OCI-M1 (cell line): ENCODE measurements at regions not wholly inside any gene's neighbourhood (a gene's known extent, or its start where the extent isn't known, plus 50 kb on each side); places are given as distances from the start of the nearest gene placed in this dataset.
"Not testable (repeated sequence)": the region's sequence is repeated elsewhere in the genome, so short reads cannot be mapped to it uniquely, and the experiment has no call there.

ENCODE experiments used
- DNase-seq: peaks from one replicate; lab custom pipeline; 2025; lab: John Stamatoyannopoulos, UW

DNA sequence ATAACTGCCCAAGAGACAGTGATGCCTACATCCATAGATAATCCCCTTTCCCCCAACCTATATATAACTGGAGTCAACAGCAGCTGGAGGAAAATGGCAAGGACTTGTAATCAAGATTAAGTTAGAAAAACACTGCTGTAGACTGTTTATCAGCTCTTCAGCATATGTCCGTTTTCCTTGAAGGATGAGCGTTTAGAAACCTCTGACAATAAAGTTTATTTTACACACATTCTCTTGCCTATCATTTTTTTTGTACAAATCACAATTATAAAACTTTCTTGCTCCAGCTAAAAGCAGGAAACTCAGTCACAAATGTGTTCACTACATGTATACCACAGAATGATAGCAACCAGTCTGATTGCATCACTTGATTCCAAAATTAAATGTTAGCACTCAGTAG, 50.8 kb downstream of the PPIAL4G start:
- DNase-seq: not testable (repeated sequence)

DNA sequence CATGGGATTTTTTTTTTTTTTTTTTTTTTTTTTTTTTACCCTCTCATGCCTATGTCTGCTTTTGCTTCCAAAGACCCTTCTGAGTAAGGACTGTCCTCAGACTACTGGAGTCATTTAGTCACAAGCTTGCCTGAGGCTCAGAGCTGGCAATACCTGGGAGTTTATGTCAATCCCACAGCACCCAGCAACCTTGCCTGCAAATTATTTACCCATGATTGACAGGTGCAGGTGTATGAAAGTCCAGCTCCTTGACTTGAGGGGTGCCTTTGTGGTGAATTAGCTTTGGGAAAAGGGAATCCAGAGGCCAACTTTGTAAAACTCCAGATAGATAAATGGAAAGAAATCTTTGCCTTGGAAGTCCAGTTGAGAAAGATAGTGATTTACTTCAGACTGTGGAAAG, 53.2 kb downstream of the PPIAL4G start:
- not testable (repeated sequence) for DNase-seq

DNA sequence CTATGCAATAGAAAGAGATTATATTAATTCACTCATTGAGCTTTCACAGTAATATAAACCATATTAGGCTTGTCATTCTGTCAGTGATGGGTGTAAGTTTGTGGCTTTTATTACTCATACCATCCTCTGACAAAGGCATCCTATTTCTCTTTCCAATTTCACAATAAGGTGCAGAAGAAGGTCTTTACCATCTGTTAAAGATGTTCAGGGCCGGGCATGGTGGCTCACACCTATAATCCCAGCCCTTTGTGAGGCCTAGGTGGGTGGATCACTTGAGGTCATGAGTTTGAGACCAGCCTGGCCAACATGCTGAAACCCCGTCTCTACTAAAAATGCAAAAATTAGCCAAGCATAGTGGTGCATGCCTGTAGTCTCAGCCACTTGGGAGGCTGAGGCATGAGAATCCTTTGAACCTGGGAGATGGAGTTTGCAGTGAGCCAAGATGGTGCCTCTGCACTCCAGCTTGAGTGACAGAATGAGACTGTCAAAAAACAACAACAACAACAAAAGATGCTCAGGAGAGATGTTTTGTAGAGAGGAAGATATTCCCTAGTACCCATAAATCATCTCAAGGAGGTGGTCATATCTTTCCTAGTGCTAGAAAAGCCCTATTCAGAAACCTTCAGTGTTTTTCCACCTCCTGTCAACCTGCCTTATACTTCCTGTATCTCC, 56.0 kb downstream of the PPIAL4G start:
- DNase-seq: not testable (repeated sequence)

DNA sequence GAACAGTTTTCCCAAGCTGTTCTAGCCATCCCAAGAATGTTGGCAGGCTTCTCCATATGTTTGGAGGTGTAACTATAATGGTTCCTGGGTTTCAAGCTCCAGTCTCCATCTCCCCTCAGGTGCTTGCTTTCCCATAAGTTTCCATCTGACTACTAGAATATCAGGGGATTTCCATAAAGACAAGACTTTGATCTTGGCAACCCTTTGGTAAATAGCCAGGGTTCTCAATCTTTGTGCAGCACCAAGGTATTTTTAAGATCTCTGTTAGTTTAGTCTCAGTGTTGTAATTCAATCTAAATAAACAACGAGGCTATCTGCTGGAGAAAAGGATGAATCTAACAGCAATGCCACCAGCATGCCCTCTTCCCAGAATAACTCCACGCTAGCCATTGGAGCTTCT, 56.7 kb downstream of the PPIAL4G start:
- DNase-seq: not testable (repeated sequence)

DNA sequence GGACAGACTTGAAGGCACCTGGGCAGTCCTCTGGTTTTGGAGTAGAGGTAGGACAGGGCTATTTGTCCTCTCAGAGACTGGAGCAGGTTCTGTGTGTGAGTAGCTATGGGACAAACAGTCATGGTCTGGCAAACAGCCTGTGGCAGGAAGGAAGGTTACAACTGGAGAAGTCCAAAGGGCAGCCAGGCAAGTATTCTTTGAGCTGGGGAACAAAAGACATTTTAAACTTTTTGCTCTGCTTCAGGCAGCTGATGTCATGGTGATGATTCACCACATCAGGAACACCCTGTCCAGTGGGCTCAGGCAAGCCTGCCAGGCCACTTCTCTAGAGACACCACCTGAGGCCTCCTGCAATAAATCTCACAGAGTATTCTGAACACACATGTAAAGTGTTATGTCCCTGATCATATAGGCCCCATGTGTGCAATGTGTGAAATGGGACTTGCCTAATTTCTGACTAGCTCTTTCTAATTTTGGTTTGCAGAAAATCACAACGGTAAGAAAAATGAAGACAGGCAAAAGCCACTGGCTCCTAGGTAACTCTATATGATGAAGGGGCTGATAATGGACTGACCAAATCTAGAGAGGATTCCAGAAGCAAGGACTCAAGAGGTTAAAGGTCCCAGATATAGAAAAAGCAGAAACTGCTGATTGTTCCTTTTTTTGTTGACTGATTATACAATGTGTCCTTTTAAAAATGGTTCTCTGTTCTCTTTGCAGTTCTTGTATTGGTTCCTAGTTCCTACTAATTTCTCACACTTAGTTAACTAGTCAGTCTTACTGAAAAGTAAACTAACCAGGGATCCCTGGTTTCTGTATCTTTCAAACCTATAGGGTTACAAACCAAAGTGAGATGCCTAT, 58.7 kb downstream of the PPIAL4G start:
- DNase-seq: not testable (repeated sequence)

DNA sequence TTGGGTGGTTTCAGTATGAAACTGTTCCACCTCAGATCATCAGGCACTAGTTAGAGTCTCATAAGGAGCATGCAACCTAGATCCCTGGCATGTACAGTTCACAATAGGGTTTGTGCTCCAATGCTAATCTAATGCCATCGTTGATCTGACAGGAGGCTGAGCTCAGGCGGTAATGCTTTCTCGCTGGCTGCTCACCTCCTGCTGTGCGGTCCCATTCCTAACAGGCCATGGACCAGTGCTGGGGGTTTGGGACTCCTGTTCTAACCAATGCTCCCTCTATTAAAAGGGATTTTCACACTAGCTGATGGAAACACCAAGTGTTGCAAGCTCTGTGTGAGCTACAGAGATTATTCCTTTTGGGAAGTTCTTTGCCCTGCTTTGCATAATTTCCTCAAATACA, 60.2 kb downstream of the PPIAL4G start:
- not testable (repeated sequence) for DNase-seq

DNA sequence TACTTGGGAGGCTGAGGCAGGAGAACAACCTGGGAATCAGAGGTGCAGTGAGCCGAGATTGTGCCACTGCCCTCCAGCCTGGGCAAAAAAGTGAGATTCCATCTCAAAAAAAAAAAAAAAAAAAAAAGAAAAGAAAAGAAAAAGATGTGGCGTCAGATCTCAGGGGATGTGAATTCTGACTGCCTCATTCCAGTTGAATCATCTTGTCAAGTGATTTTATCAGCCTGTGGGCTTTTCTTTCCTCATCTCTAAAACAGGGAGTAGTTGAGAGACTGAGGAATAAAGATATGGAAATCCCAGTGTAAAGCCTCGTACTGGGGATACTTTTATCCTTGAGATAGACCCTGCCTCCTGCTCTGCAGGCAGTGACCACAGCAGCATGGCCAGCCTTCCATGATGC, 65.9 kb downstream of the PPIAL4G start:
- DNase-seq: not testable (repeated sequence)

DNA sequence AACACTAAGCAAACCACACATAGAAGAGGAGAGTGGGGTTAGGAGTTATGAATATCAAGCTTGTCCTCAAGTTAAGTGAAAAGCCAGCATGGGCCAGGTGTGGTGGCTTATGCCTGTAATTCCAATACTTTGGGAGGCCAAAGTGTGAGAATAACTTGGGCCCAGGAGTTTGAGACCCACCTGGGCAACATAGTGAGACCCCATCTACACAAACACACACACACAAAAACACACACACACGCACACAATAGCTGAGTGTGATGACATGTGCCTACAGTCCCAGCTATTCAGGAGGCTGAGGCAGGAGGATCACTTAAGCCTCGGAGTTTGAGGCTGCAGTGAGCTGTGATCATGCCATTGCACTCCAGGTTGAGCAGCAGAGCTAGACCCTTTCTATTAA, 69.7 kb downstream of the PPIAL4G start:
- not testable (repeated sequence) for DNase-seq

DNA sequence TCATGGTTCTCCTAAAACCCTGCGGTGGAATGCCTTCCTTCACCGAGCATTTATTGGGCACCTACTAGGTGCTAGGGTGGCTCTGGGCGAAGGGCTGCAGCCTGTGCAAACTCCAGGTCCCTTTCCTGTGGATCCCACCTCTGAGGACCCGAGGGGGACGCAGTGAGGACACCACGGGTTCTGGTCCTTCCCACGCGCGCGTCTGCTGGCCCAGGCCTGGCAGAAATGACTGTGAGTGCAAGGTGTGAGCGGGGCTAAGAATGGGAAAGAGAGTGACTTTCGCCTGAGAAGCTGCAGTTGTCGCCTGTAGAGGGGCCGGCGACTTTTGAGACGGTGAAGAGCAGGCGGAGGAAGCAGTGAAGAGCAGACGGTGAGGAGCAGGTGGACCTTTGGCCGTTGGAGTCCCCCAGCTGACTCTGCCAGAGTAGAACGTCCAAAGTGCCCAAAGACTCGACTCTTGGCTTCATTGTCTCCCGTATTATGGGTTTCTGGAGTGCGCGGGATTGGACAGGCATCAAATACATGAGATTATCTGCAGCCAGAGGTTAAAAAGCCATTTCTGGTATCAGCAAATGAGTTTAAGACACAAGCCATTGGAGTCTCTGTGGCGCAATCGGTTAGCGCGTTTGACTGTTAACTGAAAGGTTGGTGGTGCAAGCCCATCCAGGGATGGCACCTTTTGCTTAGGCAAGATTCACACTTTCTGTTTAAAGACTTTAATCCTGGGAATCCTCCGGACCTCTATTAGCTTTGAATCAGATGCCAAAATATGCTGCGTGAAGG, 78.1 kb downstream of the PPIAL4G start:
- DNase-seq: not testable (repeated sequence)

DNA sequence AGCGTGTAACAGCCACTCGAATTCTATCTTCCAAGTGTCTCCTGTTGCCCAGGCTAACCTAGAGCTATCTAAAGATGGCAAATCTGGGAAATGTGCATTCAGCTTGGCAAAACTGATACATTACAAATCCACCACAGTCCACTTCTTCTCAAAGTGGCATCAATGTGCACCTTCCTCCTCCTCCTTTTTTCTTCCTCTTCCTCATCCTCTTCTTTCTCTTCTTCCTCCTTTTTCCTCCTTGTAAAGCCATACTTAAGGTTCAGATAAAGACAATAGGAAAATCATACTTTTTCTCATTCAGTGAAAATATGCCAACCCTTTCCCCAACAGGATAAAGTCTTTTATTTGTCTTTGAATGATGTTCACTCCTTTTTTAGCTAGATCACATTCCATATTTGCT, 79.2 kb downstream of the PPIAL4G start:
- DNase-seq: not testable (repeated sequence)

DNA sequence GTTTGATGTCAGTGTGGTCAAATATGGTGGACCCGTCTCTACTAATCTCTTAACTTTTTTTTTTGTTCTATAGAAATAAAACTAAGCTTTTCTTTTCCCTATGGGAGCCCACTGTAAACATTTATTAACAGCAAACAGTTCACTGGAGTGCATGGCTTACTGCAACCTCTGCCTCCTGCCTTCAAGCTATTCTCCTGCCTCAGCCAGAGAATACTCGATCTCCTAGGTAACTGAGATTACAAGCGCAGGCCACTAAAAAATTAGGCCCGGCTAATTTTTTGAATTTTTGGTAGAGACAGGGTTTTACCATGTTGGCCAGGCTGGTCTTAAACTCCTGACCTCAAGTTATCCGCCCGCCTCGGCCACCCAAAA, 80.0 kb downstream of the PPIAL4G start:
- DNase-seq: not testable (repeated sequence)

DNA sequence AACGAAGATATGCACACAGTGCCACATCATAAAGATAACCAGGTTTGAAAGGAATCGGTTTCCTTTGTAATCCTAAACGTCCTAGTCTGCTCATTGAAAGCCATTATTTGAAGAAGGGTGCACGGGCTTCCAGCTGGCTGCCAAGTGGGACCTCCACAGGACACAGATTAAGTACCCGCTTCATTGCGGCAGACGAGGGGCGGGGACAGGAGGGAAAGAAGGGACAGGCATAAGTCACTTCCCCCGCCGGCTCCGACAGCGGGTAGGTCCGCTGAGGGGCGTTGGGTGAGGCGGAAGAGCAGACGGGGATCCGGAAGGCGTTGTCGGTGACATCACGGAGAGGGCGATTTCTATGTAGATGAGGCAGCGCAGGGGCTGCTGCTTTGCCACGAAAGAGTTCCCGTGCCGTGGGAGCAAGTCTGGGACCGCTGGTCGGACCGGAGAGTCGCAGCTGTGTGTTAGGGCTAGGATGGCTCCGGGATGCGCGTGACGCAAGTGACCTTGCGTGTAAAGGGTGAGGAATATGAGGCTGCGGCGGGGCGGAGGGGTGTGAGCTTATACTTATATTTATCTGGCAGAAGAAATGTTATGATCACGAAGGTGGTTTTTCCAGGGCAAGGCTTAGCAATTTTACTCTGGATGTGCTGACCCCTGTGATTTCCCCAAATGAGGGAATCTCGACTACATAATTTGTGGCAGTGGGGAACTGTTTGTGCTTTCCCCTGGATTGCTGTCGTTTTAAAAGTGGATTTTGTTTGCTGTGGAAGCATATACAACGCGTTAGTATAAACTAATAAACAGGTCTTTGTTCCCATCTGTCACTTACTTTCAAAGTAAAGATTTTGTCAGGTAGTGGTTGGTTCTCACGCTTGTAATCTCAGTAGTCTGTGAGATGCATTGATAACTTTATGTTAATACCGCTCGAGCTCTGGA, 80.7 kb downstream of the PPIAL4G start:
- peak; percentile 96 for DNase-seq

DNA sequence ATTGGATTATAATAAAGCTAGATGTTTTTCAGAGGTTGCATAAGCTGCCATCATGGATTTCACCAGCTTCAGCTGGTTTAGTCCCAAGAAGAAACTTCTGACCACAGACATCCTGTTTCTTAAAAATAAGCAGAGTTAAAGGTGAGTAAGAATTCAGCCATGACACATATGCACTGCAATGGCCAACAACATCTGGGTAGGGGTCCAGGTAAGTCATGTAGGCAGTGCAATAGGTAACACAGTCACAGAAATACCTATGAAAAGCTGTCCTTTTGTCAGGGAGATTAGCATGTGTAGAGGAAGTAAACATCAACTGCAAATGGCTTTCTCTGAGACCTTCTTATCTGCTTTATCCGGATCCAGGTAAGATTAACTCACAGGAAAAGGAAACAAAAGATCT, 85.6 kb downstream of the PPIAL4G start:
- peak; percentile 44 for DNase-seq

DNA sequence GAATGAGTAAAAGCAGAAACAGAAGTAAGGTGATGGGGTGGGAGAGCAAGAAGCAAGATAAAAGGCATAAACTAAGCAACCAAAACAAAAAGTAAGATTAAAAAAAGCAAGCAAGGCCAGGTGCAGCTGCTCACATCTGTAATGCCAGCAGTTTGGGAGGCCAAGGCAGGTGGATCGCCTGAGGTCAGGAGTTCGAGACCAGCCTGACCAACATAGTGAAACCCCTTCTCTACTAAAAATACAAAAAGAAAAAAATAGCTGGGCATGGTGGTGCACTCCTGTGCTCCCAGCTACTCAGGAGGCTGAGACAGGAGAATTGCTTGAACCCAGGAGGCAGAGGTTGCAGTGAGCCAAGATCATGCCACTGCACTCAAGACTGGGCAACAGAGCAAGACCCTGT, 90.6 kb downstream of the PPIAL4G start:
- DNase-seq: not testable (repeated sequence)

DNA sequence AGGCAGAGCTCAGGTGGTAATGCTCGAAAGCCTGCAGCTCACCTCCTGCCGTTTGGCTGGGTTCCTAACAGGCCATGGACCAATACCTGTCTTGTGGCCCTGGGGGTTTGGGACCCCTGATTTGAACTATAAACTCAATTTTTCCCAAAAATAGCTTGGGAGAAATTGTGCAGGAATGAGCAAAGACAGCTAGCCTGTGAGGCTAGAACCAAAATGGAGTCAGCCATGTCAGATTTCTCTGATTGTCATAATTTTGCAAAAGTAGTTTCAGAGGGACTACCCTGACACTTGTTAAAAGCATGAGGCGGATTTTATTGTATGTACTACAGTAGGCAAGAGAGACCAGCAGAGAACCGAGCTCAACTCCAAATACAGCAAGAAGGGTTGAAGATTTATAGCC, 91.8 kb downstream of the PPIAL4G start:
- DNase-seq: not testable (repeated sequence)

DNA sequence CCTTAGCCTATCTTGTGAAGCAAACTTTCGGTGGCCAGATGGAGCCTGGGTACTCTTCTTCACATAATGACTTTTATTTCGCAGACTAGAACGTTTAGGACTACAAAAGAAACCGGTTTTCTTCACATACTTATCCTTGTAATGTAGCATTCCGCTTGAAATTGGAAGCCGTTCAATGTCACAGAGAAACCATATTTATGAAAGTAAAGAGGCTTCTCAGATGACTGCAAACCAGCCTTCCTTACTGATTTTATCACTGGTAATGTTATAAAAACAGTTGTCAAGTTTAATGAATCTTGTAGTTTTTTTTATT, 94.1 kb downstream of the PPIAL4G start:
- no peak for DNase-seq

DNA sequence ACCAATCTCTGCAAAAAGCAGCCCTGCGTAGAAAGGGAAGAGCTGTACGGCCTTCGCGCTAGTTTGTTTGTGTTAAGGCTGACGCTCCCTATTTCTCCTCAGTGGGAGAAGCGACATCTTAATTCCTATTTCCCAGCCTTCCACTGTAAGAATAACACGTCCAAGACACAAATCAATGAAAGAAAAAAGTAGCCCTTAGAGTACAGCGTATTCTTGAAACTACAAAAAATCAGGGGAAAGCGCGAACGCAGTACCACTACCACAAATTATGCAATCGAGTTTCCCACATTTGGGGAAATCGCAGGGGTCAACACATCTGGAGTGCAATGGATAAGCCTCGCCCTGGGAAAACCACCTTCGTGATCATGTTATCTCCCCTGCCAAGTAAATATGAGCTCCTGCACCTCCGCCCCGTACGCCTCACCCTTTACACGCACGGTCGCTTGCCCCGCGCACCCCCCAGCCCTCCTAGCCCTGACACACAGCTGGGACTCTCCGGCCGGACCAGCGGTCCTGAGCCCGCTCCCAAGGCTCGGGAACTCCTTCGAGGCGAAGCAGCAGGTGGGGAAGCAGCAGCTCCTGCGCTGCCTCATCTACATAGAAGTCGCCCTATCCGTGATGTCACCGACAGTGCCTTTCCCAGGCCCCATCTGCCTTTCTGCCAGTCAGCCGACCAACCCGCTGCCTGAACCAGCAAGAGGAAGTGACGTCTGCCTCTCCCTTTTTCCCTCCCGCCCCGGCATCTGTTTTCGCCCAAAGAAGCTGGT, 94.7 kb downstream of the PPIAL4G start:
- peak; percentile 98 for DNase-seq

DNA sequence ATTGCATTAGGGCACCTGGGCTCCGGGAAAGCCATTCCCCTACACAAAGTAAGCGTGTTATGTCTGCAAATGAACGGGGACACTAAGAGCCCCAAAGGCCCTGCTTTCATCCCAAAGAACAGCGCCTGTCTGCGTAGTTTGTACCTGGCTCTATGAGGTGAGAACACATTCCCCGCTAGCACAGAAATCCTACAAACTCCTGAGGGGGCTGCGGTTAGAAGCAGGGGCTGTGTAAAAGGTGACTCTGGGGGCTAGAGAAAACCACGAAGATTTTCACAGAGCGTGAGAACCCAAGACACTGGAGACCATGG, 95.2 kb downstream of the PPIAL4G start:
- not testable (repeated sequence) for DNase-seq

DNA sequence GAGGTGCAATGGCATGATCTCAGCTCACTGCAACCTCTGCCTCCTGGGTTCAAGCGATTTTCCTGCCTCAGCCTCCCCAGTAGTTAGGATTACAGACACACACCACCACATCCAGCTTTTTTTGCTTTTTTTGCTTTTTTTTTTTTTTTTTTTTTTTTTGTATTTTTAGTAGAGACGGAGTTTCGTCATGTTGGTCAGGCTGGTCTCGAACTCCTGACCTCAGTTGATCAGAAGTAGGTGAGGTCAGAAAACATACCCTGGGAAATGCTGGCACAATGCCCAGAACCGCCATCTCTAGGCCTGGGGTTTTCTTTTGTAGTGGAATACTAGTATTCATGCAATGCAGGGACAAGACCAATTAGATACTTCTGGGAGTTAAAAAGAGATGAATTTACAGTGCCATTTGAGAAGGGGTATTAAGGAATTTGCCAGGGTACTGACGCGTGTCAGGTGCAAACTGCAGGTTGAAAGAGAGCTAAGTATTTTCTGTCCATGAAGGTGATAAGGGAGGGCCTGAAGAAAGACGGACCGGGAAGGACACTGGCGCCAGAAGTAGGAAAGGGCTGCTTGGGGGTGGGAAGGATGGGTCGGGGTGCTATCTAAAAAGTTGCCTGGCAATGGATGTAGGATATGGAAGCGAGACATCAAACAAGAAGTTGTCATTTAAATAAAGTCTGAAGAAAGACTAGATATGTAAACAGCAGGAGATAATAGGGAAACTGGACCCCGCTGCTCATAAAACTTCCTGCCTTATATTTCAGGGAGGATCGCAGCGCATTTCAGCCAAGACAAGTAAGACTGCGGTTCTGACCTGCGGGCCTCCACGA, 95.8 kb downstream of the PPIAL4G start:
- DNase-seq: peak; percentile 57

DNA sequence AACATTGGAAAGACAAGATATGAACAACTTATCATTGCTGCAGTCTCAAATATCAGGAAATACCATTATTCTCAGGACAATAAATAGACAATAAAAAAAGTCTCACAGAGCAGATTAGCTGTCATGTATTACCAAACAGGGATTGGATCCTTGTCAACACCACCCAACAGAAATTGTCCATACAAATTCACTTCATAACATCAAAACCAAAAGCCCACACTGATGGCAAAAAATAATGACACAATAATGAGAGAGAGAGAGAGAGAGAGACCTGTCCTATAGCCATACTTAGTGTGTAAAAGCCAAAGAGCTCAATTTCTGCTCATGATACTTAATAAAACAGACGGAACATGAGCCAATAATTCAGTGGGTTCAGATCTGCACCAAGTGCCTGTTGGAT, 96.5 kb downstream of the PPIAL4G start:
- DNase-seq: no peak
